ENCODE measurements at regions not wholly inside any gene's neighbourhood (a gene's known extent, or its start where the extent isn't known, plus 50 kb on each side); places are given as distances from the start of the nearest gene placed in this dataset.
"Not testable (repeated sequence)": the region's sequence is repeated elsewhere in the genome, so short reads cannot be mapped to it uniquely, and the experiment has no call there.

DNA sequence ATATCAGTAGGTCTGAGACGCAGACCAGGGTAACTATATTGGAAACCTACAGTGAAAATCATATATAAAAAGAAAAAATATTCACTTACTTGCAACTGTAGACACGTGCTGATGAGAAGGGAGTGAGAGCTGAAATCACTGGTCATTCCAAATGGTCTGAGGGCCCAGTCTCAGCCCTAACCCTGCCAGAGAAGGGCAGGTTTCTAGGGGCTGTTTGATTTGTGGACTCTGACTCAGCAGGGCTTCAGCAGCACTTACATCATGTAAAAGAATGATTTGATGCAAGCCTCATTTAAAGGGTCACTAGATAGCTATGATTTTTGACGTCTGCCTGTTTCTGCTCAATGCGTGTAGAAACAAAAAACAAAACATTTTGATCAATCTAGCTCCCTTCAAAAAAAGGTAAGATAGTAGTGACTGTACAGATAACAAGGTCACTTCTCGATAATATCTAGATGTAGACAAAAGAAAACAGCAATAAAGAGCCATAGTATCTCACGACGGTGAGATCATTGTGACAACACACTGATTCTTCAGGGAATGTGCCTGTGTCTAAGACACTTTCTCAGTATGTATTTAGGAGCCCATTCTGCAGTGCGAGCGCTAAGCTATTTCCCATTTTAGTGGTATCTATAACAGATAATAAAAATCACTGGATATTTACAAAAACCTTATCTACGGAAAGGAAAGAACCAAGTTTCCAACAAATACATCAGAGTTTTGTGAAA is 307.2 kb downstream of the HIVEP2 start:
- DNase-seq = no peak

- no peak for DNase-seq
Measured at GRCh38 chr6:142642651-142643050, 302.3 kb downstream of the HIVEP2 start.

- no peak for DNase-seq
Measured at GRCh38 chr6:142644866-142645265, 300.1 kb downstream of the HIVEP2 start.

- no peak for DNase-seq
Measured at GRCh38 chr6:142645663-142646062, 299.3 kb downstream of the HIVEP2 start.

DNA sequence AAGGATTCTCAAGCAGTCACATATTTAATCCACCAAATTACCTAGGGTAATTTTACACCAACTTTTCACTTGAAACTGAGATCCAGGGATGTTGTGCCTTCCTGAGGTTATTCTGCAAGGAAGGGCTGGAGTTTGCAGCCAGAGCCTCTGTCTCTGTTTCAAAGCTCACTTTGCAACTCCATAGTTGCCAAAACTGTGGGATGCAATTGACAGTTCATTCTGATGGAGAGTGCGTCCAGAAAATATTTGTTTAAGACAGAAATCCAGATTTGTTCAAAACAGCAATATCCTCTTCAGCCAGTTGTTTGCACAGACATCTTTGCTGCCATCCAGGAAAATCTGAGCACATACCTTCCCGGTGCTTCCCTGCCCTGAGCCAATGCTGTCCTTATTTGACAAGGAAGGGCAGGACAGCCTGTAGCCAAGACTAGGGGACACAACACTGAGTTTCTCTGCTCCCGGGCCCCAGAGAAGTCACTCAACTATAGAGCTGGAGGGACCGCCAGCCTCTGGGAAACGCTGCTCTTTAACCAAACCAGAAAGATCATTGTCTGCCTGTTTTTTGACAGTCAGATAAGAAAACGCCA is 297.4 kb downstream of the HIVEP2 start:
- DNase-seq = no peak

- no peak for DNase-seq
Measured at GRCh38 chr6:142648036-142648451, 296.9 kb downstream of the HIVEP2 start.

- DNase-seq = no peak
Measured at GRCh38 chr6:142648526-142648925, 296.4 kb downstream of the HIVEP2 start.

DNA sequence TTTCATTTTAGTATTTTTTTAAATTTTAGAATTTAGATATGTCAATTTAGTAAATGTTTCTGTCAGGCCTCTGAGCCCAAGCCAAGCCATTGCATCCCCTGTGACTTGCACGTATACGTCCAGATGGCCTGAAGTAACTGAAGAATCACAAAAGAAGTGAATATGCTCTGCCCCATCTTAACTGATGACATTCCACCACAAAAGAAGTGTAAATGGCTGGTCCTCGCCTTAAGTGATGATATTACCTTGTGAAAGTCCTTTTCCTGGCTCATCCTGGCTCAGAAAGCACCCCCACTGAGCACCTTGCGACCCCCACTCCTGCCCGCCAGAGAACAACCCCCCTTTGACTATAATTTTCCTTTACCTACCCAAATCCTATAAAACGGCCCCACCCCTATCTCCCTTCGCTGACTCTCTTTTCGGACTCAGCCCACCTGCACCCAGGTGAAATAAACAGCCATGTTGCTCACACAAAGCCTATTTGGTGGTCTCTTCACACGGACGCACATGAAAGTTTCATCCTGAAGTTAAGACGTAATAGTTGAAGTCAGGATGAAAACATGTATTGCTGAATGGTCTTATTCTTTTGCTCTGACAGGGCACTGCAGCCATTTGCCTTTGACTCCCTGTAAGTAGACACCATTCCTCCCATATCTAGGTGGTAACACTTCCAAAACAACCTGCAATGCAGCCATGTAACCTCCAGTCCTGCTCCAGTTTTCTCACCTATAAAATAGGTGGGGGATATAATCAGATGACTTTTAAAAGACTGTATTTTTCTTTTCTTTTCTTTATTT is 295.3 kb downstream of the HIVEP2 start:
- DNase-seq = not testable (repeated sequence)

- no peak for DNase-seq
Measured at GRCh38 chr6:142651384-142651783, 293.6 kb downstream of the HIVEP2 start.

DNA sequence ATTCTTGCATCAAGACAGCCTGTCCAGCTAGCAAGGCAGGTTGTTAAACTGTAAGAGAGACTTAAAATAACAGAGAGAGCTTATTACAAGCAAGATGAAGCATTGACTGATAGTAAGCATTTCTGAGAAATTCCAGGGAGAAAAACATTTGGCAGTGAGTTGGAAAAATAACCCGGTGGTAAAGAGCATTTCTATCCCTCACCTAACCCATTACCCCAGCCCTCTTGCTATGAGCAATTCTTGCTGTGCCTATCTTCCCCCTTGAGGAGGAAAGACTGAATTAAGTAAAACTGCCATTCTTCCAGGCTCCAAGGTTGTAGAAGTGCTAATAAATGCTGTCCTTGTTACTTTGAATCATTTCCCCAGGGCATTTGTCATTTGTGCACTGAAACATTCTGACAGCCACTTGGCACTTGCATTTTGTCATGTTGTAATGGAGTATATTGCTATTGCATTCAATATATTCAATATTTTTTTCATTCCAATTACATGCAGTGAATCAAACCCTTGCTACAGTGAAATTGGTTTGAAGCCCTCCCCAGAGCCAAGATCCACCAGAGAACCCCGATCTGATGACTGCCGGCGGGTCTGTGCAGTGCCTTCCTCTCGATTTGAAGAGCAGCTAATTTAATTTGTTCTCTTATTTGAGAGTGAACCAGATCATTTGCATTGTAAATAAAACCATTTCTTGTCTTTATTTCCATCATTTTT is 291.1 kb downstream of the HIVEP2 start:
- no peak for DNase-seq

GRCh38 chr6:142659661-142660060 is 285.3 kb downstream of the HIVEP2 start:
- DNase-seq = no peak

DNA sequence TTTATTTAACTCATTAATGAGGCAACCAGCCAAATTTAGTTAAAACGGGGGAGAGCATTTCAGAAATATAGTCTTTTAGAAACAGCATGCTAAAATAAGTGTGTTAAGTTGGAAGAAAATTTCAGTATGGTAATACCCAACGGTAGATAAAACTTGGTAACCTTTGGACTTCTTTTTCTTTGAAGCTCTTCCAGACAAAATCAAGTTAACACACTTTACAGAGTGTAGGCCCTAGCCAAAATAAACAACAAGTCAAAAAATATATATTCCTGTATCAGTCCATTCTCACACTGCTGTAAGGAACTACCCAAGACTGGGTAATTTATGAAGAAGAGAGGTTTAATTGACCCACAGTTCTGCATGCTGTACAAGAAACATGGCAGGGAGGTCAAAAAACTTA is 279.6 kb downstream of the HIVEP2 start:
- no peak for DNase-seq

DNA sequence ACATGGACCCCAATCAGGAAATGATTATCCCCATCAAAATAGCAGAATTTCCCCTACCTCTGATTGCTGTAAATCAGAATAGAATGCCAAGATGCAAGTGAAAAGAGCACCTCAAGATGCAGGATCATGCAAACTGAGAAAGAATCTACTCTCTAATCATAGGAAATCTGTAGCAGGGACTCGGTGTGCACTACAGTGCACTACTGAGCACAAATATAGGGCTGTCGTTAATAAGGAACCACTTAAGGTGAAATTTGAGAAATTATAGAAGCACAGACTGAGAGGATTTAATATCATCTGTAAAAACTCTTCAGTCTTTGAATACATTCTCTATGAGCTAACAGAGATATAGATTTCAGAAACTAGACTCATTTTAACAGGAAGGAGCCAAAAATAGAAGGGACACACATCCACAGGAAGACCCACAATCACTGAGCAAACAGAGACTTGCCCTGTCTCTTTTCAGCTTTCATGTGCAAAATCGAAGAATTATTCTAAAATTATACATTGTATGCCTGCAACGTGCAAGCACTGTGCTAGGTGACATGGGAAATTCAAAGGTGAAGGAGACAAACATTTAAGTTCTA is 278.3 kb downstream of the HIVEP2 start:
- DNase-seq = no peak

- DNase-seq = no peak
Measured at GRCh38 chr6:142669471-142670351, 275.3 kb downstream of the HIVEP2 start.

DNA sequence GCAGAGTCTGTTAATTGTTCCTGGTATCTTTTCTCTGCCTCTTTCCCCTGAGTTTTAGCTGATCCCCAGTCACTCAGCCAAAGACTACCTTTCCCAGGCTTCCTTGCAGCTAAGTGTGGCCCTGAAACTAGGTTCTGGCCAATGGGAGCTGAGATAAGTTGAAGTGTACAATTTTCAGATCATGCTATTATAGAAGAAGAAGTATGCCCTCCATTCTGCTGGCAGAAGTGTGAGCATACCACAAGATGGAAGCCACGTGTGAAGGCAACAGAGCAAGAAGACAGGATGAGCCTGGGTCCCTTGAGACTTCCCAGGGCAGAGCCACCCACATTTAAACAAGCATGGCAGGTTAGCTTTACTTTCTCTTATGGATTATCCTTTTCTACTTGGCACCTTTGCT is 273.2 kb downstream of the HIVEP2 start:
- DNase-seq = no peak

DNA sequence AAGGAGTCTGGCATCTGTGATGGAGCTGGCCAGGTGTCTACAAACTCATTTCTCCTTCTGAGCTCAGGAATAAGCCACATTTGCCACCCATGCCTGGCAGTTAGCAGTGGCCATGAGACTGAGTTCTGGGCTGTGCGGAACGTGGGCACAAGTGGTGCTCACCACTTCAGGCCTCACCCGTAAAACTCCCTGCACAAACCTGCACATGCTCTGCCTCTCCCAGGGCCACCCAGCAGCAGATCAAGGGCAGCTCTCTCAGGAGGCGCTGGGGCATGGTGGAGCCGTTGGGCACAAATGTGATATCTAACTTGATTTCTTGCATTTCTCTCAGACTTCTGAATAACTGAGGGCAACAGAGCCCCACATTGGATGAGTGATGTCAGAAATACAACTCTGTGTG is 269.5 kb downstream of the HIVEP2 start:
- DNase-seq = no peak

DNA sequence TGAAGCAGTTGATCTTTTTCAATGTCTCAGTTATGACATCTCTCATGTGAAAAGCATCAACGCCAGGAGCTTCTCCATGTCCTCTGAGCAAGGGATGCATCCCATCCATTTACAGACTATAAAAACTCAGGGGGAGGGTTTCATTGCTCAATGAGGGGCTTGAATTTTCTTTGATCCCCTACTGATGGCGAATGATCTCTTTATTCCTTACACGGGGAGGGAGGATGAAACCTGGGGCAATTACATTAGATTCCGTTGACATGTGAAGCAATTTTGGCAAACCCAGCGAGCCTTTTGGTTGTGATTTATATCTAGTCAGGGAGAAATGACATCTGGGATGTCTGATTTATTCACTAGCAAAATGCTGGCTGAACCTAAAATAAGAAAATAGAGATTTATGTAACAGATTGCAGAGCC is 268.9 kb downstream of the HIVEP2 start:
- DNase-seq = no peak

DNA sequence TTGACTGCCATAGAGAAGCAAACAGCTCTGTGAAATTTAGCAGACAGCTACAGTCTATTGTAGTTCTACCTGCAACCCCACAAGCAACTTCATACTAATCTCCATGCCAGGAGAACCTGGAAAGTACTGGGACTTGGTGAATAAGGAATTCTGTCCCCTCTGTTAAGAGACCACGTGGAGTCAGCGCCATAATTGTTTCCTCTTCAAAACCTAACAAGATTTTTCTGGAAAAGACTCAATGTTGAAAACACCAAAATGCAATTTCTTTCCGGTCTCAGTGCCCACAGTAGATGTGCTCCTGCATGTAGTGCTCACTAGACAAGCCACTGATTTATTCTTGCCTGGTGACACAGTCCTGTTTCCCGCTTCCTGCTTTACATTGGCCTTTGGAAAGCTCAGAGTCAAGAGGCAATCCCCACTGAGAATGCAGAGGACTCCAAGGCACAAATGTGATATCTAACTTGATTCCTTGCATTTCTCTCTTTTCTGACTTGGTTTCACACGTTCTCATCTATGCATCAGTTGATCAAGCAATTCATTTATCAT is 268.3 kb downstream of the HIVEP2 start:
- no peak for DNase-seq

- DNase-seq = peak; percentile 14
Measured at GRCh38 chr6:142679907-142680700, 264.9 kb downstream of the HIVEP2 start.

DNA sequence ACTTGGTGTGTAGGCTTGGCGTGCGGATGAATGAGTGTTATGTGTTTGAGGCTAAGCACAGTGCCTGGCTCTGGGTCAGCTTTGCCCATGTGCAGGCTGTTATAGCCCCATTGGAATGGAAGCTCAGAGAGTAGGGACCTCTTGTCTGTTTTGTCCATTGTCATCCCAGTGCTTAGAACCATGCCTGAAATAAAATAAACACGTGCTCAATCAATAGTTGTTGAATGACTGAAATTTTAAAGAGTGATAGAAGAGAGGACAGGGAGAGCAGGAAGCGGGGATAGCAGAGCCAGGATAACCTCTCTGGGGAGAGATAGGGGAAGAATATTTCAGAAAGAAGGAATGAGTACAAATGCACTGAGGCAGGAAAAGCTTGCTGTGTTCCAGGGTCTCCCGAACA is 263.9 kb downstream of the HIVEP2 start:
- DNase-seq = no peak

- DNase-seq = no peak
Measured at GRCh38 chr6:142682985-142683384, 262.0 kb downstream of the HIVEP2 start.

Measured in effector CD4-positive, alpha-beta T cell (primary cell).